NT2/D1 (cell line): ENCODE measurements at regions not wholly inside any gene's neighbourhood (a gene's known extent, or its start where the extent isn't known, plus 50 kb on each side); places are given as distances from the start of the nearest gene placed in this dataset.
"Not testable (repeated sequence)": the region's sequence is repeated elsewhere in the genome, so short reads cannot be mapped to it uniquely, and the experiment has no call there.

Source experiments
- YY1 ChIP-seq: IDR thresholded peaks from 2 replicates; pipeline ENCODE4 v1.6.1; 2011; ENCODE audit not compliant: insufficient read length, insufficient read depth
- ZNF274 ChIP-seq: IDR thresholded peaks from 2 replicates; pipeline ENCODE4 v1.6.1; 2011; ENCODE audit warnings: mild to moderate bottlenecking, low read depth, low read length

GRCh38 chr7:113263215-113263742 is 144.9 kb upstream of the SMIM30 start:
- TF ChIP-seq ZNF274, YY1: not testable (repeated sequence)
